GM19452 (cell line): ENCODE measurements at regions not wholly inside any gene's neighbourhood (a gene's known extent, or its start where the extent isn't known, plus 50 kb on each side); places are given as distances from the start of the nearest gene placed in this dataset.

ENCODE experiments used
- ATAC-seq: cut with Tn5 transposase; IDR thresholded peaks from one replicate; pipeline ENCODE4 v1.9.1; 2021; ENCODE audit not compliant: unreplicated experiment

DNA sequence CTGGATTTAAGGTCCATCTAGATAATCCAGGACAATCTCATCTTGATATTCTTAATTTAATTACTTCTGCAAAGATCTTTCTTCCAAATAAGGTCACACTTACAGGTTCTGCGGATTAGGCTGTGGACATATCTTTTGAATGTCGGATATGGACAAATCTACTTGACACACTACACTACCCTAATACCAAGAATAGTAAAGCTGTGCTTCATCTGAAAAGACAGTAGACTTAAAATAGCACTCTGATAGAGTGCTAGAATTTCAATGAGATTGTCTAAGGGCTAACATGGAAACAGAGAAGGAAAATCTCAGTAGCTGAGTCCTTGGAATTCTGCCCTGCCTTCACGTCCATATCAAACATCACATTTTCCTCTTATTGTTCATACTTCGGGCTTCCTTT is 1238.0 kb downstream of the EPHA7 start:
- no peak for ATAC-seq

GRCh38 chr6:92180090-92180489 is 1239.3 kb downstream of the EPHA7 start:
- no peak for ATAC-seq

DNA sequence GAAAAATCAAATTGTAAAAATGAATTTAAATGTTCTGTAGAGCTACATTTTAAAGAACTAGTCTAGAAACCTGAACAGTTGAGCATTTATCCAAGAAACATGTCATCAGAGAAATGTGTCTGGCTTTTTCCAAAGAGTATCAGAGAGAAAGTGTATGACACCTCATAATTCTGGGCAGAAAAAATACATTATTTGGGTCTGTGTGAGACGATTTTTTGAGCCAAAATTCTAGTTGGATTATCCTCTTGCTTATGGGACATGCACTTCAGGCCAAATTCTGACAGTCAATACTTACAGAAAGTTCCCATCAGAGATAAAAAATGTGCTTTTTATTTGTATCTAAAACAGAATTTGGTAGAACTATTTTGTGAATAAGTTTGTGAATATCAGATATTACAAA is 1242.7 kb downstream of the EPHA7 start:
- ATAC-seq = no peak

- ATAC-seq = no peak
Measured at GRCh38 chr6:92174398-92175073, 1244.8 kb downstream of the EPHA7 start.

GRCh38 chr6:92169506-92169905 is 1249.9 kb downstream of the EPHA7 start:
- ATAC-seq = no peak

DNA sequence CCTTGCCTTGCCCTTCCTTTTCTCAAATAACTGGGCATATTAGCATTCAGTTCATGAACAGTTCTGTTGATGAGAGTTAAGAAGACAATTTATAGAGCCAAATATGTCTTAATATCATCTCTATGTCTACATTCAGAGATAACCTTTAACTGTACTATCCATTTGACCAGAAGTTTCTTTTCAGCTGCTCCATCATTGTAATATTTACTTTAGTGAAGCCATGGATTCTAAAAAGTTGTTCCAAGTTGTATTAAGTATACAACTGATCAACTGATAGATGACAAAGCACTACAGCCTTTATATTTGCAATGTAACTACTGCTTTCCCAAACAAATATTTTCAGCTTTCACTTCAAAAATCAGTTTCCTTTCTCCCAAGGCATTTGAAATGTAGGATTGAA is 1252.7 kb downstream of the EPHA7 start:
- ATAC-seq = no peak

- ATAC-seq = no peak
Measured at GRCh38 chr6:92161953-92162352, 1257.4 kb downstream of the EPHA7 start.

DNA sequence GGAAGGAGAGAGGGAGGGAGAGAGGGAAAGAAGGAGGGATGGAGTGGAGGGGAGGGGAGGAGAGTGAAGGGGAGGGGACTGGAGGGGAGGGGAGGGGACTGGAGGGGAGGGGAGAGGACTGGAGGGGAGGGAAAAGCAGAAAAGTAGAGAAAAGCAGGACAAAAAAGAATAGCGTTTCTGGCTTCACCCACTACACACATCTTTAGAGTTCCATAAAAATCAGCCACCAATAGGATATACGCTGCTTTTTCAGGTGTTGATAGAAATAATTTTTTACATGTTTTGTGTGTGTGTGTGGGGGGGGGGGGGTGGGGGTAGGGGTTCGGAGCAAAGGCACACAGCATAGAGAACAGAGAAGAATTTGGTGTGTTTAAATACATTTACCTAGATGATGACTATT is 1259.1 kb downstream of the EPHA7 start:
- ATAC-seq = no peak

GRCh38 chr6:92159046-92159445 is 1260.3 kb downstream of the EPHA7 start:
- no peak for ATAC-seq

DNA sequence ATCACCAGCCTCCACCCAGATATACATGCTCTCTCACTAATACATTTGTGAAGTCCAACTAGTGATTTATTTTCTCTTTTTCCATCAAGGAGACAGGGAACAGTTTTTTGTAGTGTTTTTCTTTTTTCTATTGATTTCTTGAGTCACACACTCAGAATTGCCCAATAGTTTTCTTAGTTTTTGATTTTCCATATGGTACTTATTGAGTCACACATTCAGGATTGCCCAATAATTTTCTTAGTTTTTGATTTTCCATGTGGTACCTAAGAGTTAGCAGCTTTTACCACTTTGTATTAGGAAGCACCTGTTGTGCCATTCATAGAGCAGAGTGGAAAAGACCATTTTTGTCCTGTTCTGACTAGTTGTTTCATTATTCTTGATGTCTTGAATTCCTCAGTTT is 1268.8 kb downstream of the EPHA7 start:
- no peak for ATAC-seq

DNA sequence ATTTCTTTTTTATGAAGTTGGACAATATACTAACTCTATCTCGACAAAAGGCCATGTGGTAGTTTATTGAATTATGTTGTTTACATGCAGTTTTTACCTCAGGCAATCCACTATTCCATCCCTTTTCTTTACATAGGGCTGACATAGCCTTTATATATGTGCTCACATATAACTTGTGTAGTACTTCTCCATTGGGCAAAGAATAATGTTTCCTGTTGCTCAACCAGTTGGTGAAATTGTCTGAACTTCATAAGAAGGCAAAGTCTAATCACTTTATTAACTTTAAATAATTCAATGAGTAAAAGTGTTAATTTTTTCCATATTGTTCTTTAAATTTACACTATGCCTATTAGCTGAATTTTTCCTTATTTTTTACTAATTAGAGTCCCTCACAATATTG is 1272.1 kb downstream of the EPHA7 start:
- ATAC-seq = no peak

DNA sequence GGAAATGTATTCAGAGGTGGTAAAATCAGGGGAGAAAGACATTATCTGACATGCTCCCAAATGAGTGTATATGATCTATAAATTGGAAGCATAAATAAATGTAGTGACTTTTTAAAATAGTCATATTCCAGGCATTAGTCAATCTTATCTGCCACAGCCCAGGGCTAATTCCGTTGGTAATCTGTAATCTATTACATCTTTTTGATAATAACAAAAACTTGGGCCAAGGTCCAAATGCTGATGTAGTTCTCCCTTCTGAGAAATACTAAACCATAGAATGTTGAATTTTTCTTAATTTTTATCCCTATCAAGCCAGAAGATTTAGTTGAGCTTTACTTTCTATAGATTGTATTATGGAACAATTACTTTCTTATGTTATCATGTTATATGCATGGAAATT is 1279.8 kb downstream of the EPHA7 start:
- no peak for ATAC-seq

GRCh38 chr6:92132957-92133356 is 1286.4 kb downstream of the EPHA7 start:
- no peak for ATAC-seq

DNA sequence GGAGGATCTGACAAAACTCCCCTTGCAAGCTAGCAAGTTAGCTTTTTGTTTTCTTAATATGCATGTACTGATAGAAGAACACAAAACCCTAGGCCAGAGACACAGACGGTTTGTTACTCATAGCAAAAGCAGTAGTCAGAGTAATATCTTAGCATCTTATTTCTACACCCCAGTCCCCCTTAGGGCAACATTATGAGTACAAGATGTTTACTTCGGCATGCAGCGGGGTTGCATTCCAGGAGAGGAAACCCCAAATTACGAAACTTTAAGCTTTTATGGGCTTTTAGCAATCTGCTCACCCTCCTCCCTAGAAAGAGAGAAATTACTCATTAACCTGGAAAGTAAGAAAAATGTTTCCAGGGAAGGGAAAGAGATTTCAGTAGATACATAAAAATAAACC is 1286.9 kb downstream of the EPHA7 start:
- no peak for ATAC-seq

GRCh38 chr6:92130944-92131343 is 1288.4 kb downstream of the EPHA7 start:
- no peak for ATAC-seq

DNA sequence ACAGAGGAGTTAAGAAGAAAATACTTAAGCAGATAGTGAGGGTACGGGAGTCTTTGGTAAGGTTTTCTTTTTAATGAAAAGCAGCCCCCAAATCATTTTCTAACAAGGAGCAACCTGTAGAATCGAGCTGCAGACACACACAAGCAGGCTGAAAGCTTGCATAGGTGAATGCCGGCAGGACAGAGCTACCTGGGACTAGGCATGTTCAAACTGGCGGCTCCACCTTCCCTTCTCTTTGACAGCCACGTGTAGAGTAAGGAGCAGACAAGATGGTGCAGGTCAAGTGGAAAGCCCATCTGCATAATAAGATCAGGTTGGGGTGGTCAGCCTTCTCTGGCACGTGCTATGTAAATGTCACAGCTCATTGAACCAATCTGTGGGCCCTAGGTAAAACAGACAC is 1292.4 kb downstream of the EPHA7 start:
- no peak for ATAC-seq

DNA sequence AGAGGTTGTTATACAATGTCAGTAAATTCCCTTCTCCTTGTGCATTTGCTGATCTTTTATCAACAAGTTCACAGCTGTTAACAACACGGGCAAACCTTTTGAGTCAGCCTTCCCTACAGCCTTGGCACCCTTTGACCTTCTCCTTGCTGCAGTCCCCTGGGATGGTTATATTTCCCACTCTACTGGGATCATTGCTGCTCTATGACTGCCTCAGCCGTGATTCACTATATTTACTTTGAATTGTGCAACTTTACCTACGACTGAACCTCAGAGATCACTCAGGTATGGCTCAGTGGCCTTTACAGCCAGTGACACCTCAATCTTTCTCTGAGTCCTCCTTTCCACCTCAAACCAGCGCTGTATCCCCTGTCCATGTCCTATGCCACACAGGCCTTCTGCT is 1293.3 kb downstream of the EPHA7 start:
- no peak for ATAC-seq

DNA sequence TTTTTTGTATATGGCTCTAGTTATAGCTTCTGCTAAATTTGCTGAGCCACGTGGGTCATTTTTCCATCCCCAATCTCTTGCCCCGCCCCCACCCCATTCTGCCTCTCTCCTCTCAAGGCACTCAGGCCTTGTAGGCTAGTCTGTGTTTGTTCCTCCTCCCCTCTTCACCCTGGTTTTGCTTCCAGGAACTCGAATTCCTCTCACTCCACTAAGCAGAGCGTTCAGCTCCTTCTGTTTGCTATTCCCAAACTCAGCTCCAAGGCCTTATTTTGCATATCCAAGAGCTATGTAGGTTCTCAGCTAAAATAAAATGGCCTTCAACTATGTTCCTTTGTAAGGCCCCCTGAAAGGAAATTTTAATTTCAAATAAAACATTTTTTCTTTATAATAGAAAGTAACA is 1293.7 kb downstream of the EPHA7 start:
- no peak for ATAC-seq

GRCh38 chr6:92124200-92124651 is 1295.1 kb downstream of the EPHA7 start:
- ATAC-seq = no peak

DNA sequence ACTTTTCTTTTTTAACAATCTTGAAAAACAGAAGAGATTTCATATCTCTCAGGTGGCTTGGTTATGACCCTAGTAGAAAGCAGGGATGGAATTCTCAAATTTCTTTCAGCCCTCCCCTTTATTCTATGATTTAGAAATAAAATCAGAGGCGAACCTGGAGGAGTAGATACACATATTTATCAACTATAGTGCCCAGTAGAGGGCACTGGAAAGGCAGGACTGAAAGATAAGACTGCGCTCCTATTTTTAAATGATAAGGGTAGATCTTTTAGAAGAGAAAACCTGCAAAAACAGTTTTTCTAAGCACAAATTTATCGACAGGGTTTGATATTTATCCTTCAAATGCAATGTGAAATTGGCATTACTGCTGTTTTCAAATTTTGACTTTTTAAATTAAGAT is 1296.6 kb downstream of the EPHA7 start:
- no peak for ATAC-seq

DNA sequence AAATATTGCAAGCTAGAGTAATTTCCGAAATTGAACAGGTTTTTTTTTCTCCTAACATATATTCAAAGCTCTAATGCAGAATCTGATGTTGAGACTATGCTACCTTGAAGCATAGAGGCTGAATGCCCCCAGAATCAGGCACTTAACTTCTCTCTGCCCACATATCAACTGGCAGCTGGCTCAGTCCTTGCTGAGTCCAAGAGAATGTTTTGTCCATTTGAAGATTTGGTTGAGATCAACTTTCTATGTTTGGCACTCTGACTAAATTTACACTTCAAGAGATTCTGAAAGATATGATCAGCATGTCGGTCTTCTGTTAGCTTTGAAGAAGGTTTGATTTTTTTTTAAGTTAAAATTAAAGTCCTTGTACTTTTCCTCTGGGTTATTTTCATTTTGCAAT is 1298.1 kb downstream of the EPHA7 start:
- no peak for ATAC-seq

DNA sequence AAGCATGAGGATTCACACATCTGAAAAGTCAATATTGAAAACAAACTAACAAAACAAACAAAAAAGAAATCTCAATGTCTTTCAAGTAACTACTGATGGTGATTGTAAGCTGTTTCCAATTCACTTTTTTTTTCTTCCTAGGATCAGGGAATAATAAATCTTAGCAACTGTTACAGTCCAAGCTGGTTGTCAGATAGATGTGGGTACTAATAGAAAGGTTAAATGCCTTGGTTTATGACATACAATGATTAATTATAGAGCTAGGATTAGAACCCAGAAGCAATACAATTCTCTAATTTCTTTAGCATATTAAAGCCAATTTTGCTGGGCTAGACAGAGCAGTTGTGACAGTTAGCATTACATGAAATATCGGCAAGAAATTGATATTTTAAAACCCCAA is 1301.6 kb downstream of the EPHA7 start:
- ATAC-seq = no peak

- no peak for ATAC-seq
Measured at GRCh38 chr6:92114797-92115196, 1304.6 kb downstream of the EPHA7 start.
